WTC11 (cell line): ENCODE measurements at regions not wholly inside any gene's neighbourhood (a gene's known extent, or its start where the extent isn't known, plus 50 kb on each side); places are given as distances from the start of the nearest gene placed in this dataset.

Experiments
- ATAC-seq: fragments of 200-7000 bp; cut with Tn5 transposase; 2 replicates; pipeline ENCODE4 v1.10.0; 2021; ENCODE audit warnings: mild to moderate bottlenecking, moderate library complexity
- CTCF ChIA-PET: fragments of 300-600 bp; sonication (Branson Sonifier 250); formaldehyde crosslinking; loops from one replicate; lab custom pipeline; 2021; ENCODE audit warnings: antibody characterized with exemption; lab: Charles Lee
- POLR2A ChIA-PET: fragments of 350-600 bp; sonication (Branson Sonifier 250); formaldehyde crosslinking; loops from one replicate; lab custom pipeline; 2021; ENCODE audit warnings: antibody characterized with exemption; lab: Charles Lee
- DNase-seq: peaks from one replicate; pipeline ENCODE4 v3.0.0; 2021; ENCODE audit warnings: low spot score
- H3K27ac Mint-ChIP-seq: 2 replicates; pipeline ENCODE4 v1.8.0; 2021; ENCODE audit warnings: mixed read lengths
- H3K27me3 Mint-ChIP-seq: 2 replicates; pipeline ENCODE4 v1.8.0; 2021; ENCODE audit warnings: low read depth, mild to moderate bottlenecking, moderate library complexity, mixed read lengths
- H3K36me3 Mint-ChIP-seq: 2 replicates; pipeline ENCODE4 v1.8.0; 2021; ENCODE audit warnings: mixed read lengths
- H3K4me1 Mint-ChIP-seq: 2 replicates; pipeline ENCODE4 v1.8.0; 2022; ENCODE audit warnings: mixed read lengths
- H3K4me3 Mint-ChIP-seq: 2 replicates; pipeline ENCODE4 v1.8.0; 2021; ENCODE audit warnings: mild to moderate bottlenecking, moderate library complexity, mixed read lengths
- H3K9me3 Mint-ChIP-seq: 2 replicates; pipeline ENCODE4 v1.8.0; 2021; ENCODE audit warnings: mixed read lengths
- ATF1 ChIP-seq: sonication (generic); formaldehyde crosslinking; IDR thresholded peaks from 2 replicates; pipeline ENCODE4 v1.8.1; 2023; ENCODE audit warnings: mild to moderate bottlenecking, moderate library complexity, missing genetic modification reagents
- ESRRA ChIP-seq: sonication (generic); formaldehyde crosslinking; IDR thresholded peaks from 2 replicates; pipeline ENCODE4 v1.8.1; 2022; ENCODE audit warnings: mild to moderate bottlenecking, missing genetic modification reagents, borderline replicate concordance
- FOXP1 ChIP-seq: sonication (generic); formaldehyde crosslinking; IDR thresholded peaks from 2 replicates; pipeline ENCODE4 v1.8.0; 2022; ENCODE audit warnings: missing genetic modification reagents, mild to moderate bottlenecking, moderate library complexity, borderline replicate concordance
- GTF2I ChIP-seq: fragments of 250-450 bp; sonication (Bioruptor Pico); conservative IDR thresholded peaks from 2 replicates; pipeline ENCODE4 v1.4.0; 2021; ENCODE audit warnings: mild to moderate bottlenecking
- IRF2 ChIP-seq: sonication (generic); formaldehyde crosslinking; IDR thresholded peaks from 2 replicates; pipeline ENCODE4 v1.8.0; 2022; ENCODE audit warnings: low read depth, missing genetic modification reagents, borderline replicate concordance
- MYBL2 ChIP-seq: sonication (generic); formaldehyde crosslinking; IDR thresholded peaks from 2 replicates; pipeline ENCODE4 v1.8.1; 2023; ENCODE audit warnings: mild to moderate bottlenecking, moderate library complexity, missing genetic modification reagents
- NFATC4 ChIP-seq: fragments of 250-450 bp; sonication (Bioruptor Pico); IDR thresholded peaks from 2 replicates; pipeline ENCODE4 v1.9.0; 2021; ENCODE audit warnings: mild to moderate bottlenecking
- NFE2L1 ChIP-seq: sonication (generic); formaldehyde crosslinking; IDR thresholded peaks from 2 replicates; pipeline ENCODE4 v1.8.1; 2023; ENCODE audit warnings: missing genetic modification reagents
- NR3C1 ChIP-seq: sonication (generic); formaldehyde crosslinking; conservative IDR thresholded peaks from 2 replicates; pipeline ENCODE4 v1.8.1; 2023; ENCODE audit warnings: low read depth, mild to moderate bottlenecking, missing genetic modification reagents
- SMAD3 ChIP-seq: sonication (generic); formaldehyde crosslinking; IDR thresholded peaks from 2 replicates; pipeline ENCODE4 v1.8.0; 2022; ENCODE audit warnings: missing genetic modification reagents, mild to moderate bottlenecking, borderline replicate concordance
- TEAD4 ChIP-seq: sonication (generic); formaldehyde crosslinking; IDR thresholded peaks from 2 replicates; pipeline ENCODE4 v1.8.0; 2022; ENCODE audit warnings: mild to moderate bottlenecking, missing genetic modification reagents
- TP53 ChIP-seq: sonication (generic); formaldehyde crosslinking; IDR thresholded peaks from 2 replicates; pipeline ENCODE4 v1.8.1; 2023; ENCODE audit warnings: mild to moderate bottlenecking, missing genetic modification reagents
- ZNF121 ChIP-seq: sonication (generic); formaldehyde crosslinking; IDR thresholded peaks from 2 replicates; pipeline ENCODE4 v1.8.0; 2023; ENCODE audit warnings: missing genetic modification reagents
- ZNF317 ChIP-seq: sonication (generic); formaldehyde crosslinking; IDR thresholded peaks from 2 replicates; pipeline ENCODE4 v1.8.1; 2023; ENCODE audit warnings: low read depth, mild to moderate bottlenecking, moderate library complexity, missing genetic modification reagents, borderline replicate concordance
- ZNF416 ChIP-seq: fragments of 250-450 bp; sonication (Bioruptor Pico); IDR thresholded peaks from 2 replicates; pipeline ENCODE4 v1.9.0; 2021; ENCODE audit warnings: mild to moderate bottlenecking, inconsistent platforms
- ZNF671 ChIP-seq: fragments of 250-450 bp; sonication (Bioruptor Pico); IDR thresholded peaks from 2 replicates; pipeline ENCODE4 v1.8.0; 2021; ENCODE audit warnings: mild to moderate bottlenecking
- TF ChIP-seq, protein P1 (sequence below): sonication (generic); formaldehyde crosslinking; IDR thresholded peaks from 2 replicates; pipeline ENCODE4 v1.8.0; 2023; ENCODE audit warnings: missing genetic modification reagents, mild to moderate bottlenecking, borderline replicate concordance
- TF ChIP-seq, protein P2 (sequence below): fragments of 250-450 bp; sonication (Bioruptor Pico); IDR thresholded peaks from 2 replicates; pipeline ENCODE4 v1.9.0; 2021; ENCODE audit warnings: mild to moderate bottlenecking, borderline replicate concordance
- TF ChIP-seq, protein P3 (sequence below): sonication (generic); formaldehyde crosslinking; IDR thresholded peaks from 2 replicates; pipeline ENCODE4 v1.8.0; 2022; ENCODE audit warnings: mild to moderate bottlenecking, missing genetic modification reagents
- TF ChIP-seq, protein P4 (sequence below): sonication (generic); formaldehyde crosslinking; IDR thresholded peaks from 2 replicates; pipeline ENCODE4 v1.8.1; 2022; ENCODE audit warnings: mild to moderate bottlenecking, missing genetic modification reagents, moderate library complexity, borderline replicate concordance
- TF ChIP-seq, protein P5 (sequence below): sonication (generic); formaldehyde crosslinking; conservative IDR thresholded peaks from 2 replicates; pipeline ENCODE4 v1.8.1; 2023; ENCODE audit warnings: mild to moderate bottlenecking, low read depth, missing genetic modification reagents, moderate library complexity

DNA sequence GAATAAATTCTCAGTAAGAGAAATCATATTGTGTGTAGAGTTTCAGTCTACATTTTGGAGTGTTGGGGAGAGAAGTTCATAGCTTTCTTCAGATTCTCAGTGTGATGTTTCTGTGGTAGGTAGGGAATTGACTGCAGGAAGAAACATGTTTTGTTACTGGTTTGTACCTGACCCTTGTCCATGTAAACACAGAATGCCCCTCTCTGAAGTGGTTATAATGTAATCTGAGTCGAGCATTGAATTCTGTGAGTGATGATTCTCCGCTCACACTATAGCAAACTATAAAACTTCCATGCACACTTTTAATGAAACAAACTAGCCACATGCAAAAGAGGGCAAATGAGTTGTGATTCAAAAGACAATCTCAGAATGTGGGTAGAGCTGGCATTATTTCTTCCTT lies 433.2 kb downstream of the USP25 start (continued):
- TF ChIP-seq, protein P1, sequence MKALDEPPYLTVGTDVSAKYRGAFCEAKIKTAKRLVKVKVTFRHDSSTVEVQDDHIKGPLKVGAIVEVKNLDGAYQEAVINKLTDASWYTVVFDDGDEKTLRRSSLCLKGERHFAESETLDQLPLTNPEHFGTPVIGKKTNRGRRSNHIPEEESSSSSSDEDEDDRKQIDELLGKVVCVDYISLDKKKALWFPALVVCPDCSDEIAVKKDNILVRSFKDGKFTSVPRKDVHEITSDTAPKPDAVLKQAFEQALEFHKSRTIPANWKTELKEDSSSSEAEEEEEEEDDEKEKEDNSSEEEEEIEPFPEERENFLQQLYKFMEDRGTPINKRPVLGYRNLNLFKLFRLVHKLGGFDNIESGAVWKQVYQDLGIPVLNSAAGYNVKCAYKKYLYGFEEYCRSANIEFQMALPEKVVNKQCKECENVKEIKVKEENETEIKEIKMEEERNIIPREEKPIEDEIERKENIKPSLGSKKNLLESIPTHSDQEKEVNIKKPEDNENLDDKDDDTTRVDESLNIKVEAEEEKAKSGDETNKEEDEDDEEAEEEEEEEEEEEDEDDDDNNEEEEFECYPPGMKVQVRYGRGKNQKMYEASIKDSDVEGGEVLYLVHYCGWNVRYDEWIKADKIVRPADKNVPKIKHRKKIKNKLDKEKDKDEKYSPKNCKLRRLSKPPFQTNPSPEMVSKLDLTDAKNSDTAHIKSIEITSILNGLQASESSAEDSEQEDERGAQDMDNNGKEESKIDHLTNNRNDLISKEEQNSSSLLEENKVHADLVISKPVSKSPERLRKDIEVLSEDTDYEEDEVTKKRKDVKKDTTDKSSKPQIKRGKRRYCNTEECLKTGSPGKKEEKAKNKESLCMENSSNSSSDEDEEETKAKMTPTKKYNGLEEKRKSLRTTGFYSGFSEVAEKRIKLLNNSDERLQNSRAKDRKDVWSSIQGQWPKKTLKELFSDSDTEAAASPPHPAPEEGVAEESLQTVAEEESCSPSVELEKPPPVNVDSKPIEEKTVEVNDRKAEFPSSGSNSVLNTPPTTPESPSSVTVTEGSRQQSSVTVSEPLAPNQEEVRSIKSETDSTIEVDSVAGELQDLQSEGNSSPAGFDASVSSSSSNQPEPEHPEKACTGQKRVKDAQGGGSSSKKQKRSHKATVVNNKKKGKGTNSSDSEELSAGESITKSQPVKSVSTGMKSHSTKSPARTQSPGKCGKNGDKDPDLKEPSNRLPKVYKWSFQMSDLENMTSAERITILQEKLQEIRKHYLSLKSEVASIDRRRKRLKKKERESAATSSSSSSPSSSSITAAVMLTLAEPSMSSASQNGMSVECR = no peak
- TF ChIP-seq ZNF671 (CRISPR knock-in tag) (no peak), ZNF317 (no peak), NR3C1 (CRISPR knock-in tag) (no peak)
- TF ChIP-seq, protein P2, sequence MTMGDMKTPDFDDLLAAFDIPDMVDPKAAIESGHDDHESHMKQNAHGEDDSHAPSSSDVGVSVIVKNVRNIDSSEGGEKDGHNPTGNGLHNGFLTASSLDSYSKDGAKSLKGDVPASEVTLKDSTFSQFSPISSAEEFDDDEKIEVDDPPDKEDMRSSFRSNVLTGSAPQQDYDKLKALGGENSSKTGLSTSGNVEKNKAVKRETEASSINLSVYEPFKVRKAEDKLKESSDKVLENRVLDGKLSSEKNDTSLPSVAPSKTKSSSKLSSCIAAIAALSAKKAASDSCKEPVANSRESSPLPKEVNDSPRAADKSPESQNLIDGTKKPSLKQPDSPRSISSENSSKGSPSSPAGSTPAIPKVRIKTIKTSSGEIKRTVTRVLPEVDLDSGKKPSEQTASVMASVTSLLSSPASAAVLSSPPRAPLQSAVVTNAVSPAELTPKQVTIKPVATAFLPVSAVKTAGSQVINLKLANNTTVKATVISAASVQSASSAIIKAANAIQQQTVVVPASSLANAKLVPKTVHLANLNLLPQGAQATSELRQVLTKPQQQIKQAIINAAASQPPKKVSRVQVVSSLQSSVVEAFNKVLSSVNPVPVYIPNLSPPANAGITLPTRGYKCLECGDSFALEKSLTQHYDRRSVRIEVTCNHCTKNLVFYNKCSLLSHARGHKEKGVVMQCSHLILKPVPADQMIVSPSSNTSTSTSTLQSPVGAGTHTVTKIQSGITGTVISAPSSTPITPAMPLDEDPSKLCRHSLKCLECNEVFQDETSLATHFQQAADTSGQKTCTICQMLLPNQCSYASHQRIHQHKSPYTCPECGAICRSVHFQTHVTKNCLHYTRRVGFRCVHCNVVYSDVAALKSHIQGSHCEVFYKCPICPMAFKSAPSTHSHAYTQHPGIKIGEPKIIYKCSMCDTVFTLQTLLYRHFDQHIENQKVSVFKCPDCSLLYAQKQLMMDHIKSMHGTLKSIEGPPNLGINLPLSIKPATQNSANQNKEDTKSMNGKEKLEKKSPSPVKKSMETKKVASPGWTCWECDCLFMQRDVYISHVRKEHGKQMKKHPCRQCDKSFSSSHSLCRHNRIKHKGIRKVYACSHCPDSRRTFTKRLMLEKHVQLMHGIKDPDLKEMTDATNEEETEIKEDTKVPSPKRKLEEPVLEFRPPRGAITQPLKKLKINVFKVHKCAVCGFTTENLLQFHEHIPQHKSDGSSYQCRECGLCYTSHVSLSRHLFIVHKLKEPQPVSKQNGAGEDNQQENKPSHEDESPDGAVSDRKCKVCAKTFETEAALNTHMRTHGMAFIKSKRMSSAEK (CRISPR knock-in tag) = no peak

DNA sequence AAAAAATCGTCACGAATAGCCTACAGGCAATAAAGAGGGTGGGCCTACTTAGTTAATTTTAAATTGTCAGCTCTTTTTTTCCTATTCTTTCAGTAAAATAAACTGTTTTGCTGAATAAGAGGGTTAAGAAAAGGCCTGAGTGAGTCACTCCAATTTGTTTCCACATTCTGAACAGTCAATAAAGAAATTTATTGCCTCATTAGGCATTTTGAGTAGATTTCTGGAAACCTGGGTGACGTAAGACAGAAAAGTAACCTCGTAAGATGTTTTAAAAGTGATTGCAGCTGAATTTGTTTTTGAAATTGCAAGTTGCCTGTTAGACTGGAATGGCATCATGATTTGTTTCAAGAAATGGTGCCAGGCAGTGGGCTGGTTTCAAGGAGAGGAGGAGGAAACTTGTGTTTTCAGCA lies 439.3 kb downstream of the USP25 start:
- H3K36me3 Mint-ChIP-seq = no peaks in the 10 kb centered on the region
- TF ChIP-seq ZNF121 (CRISPR knock-in tag) = no peak
- no peak for TF ChIP-seq ATF1
- TF ChIP-seq, protein P3, sequence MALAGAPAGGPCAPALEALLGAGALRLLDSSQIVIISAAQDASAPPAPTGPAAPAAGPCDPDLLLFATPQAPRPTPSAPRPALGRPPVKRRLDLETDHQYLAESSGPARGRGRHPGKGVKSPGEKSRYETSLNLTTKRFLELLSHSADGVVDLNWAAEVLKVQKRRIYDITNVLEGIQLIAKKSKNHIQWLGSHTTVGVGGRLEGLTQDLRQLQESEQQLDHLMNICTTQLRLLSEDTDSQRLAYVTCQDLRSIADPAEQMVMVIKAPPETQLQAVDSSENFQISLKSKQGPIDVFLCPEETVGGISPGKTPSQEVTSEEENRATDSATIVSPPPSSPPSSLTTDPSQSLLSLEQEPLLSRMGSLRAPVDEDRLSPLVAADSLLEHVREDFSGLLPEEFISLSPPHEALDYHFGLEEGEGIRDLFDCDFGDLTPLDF (CRISPR knock-in tag) = no peak
- TF ChIP-seq GTF2I (CRISPR knock-in tag) = no peak
- TF ChIP-seq NFE2L1 = no peak
- TF ChIP-seq ESRRA = no peak
- no peak for TF ChIP-seq TEAD4 (CRISPR knock-in tag)
- TF ChIP-seq MYBL2 = no peak
- TF ChIP-seq TP53 (CRISPR knock-in tag) = no peak
- TF ChIP-seq NFATC4 (CRISPR knock-in tag) = no peak
- no peak for TF ChIP-seq SMAD3 (CRISPR knock-in tag)
- TF ChIP-seq ZNF416 (CRISPR knock-in tag) = no peak
- TF ChIP-seq, all 79 proteins: peak for 0
- Mint-ChIP-seq H3K27ac (no peak overlapping the region), H3K9me3 (no peaks in the 10 kb centered on the region), H3K27me3 (no peaks in the 10 kb centered on the region), H3K4me1 (no peaks in the 10 kb centered on the region), H3K4me3 (no peak overlapping the region)
- ChIA-PET CTCF (no interaction called here), POLR2A (no interaction called here)
- no peak for ATAC-seq
- no peak for DNase-seq

DNA sequence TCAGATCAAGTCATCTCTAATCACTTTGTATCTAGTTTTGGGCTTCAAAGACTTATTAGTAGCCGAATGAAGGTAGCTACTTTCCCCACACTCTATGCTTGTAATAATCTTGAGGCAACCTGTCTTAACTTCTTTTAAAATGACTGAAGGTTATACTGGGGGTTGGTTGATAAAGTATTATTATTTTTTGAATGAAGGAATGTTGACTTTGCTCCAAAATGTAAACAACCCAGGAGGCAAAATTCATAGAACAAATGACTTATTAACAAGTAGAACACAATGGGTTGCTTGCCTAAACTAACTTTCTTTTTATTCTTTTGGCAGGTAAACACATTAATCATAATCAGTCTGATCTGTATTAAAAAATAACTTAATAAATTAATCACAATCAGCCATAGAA lies 440.0 kb downstream of the USP25 start:
- TF ChIP-seq FOXP1 (CRISPR knock-in tag) = no peak
- TF ChIP-seq, protein P4, sequence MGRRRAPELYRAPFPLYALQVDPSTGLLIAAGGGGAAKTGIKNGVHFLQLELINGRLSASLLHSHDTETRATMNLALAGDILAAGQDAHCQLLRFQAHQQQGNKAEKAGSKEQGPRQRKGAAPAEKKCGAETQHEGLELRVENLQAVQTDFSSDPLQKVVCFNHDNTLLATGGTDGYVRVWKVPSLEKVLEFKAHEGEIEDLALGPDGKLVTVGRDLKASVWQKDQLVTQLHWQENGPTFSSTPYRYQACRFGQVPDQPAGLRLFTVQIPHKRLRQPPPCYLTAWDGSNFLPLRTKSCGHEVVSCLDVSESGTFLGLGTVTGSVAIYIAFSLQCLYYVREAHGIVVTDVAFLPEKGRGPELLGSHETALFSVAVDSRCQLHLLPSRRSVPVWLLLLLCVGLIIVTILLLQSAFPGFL (CRISPR knock-in tag) = no peak
- TF ChIP-seq TP53 (CRISPR knock-in tag) = no peak
- no peak for TF ChIP-seq IRF2 (CRISPR knock-in tag)
- no peak for TF ChIP-seq ESRRA
- TF ChIP-seq, protein P5, sequence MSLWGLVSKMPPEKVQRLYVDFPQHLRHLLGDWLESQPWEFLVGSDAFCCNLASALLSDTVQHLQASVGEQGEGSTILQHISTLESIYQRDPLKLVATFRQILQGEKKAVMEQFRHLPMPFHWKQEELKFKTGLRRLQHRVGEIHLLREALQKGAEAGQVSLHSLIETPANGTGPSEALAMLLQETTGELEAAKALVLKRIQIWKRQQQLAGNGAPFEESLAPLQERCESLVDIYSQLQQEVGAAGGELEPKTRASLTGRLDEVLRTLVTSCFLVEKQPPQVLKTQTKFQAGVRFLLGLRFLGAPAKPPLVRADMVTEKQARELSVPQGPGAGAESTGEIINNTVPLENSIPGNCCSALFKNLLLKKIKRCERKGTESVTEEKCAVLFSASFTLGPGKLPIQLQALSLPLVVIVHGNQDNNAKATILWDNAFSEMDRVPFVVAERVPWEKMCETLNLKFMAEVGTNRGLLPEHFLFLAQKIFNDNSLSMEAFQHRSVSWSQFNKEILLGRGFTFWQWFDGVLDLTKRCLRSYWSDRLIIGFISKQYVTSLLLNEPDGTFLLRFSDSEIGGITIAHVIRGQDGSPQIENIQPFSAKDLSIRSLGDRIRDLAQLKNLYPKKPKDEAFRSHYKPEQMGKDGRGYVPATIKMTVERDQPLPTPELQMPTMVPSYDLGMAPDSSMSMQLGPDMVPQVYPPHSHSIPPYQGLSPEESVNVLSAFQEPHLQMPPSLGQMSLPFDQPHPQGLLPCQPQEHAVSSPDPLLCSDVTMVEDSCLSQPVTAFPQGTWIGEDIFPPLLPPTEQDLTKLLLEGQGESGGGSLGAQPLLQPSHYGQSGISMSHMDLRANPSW = no peak
- H3K27ac Mint-ChIP-seq = no peak overlapping the region
- no peaks in the 10 kb centered on the region for H3K36me3 Mint-ChIP-seq
- POLR2A ChIA-PET = no interaction called here
- DNase-seq (no peak), ATAC-seq (no peak)
- no peaks in the 10 kb centered on the region for H3K9me3 Mint-ChIP-seq
- no peak overlapping the region for H3K4me3 Mint-ChIP-seq
- H3K27me3 Mint-ChIP-seq = no peaks in the 10 kb centered on the region
- CTCF ChIA-PET = no interaction called here
- H3K4me1 Mint-ChIP-seq = no peaks in the 10 kb centered on the region
